ENCODE measurements at regions not wholly inside any gene's neighbourhood (a gene's known extent, or its start where the extent isn't known, plus 50 kb on each side); places are given as distances from the start of the nearest gene placed in this dataset.

DNA sequence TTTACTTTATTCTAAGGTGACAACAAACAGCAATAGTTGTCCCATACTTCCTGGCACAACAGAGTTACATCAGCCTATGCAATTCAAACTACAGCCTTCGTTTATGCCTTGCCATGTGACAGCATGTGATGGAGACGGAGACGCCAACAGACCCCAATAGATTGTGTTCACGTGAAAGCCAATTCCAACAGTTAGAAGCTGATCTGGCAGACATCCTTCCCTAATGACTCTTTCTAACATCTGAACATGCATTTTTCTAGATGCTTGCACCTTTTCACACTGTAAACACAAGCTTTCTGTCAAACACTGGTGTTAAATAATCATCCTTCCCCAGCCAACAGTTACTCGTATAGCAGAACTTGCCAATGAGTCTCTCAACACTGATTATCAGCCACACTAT, 694.4 kb upstream of the ALCAM start:
- DNase-seq = no peak

DNA sequence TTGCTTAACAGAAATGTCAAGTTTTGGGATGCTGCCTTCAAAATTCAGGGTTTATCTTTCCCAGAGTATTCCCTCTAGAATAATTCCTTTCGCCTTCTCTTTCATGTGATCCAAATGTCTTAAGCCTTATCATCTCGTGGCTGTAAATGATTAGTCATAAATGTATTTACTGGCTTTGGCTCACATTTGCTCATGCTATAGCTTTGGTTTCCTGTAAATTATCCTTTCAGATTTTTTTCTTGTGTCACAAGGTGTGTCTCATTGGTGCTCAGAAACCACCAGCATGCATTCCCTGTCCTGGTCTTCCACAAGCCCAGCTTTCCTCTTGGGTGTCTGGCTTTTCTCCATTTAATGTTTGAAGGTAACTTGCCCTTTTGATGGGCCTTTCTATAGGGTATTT, 692.7 kb upstream of the ALCAM start:
- DNase-seq = no peak

- DNase-seq = no peak
Observed at GRCh38 chr3:104676241-104676640, 690.5 kb upstream of the ALCAM start.

DNA sequence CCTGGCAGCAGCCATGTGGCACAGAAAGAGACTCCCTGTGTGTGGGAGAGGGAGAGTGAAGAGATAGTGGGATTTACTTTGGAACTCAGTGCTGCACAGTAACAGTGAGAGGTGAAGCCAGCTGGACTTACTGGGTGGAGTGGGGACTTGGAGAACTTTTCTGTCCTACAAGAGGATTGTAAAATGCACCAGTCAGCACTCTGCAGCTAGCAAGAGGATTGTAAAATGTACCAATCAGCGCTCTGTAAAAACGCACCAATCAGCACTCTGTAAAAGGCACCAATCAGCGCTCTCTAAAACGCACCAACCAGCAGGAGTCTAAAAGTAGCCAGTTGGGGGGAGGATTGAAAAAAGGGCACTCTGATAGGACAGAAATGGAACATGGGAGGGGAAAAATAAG, 688.8 kb upstream of the ALCAM start:
- DNase-seq = no peak

DNA sequence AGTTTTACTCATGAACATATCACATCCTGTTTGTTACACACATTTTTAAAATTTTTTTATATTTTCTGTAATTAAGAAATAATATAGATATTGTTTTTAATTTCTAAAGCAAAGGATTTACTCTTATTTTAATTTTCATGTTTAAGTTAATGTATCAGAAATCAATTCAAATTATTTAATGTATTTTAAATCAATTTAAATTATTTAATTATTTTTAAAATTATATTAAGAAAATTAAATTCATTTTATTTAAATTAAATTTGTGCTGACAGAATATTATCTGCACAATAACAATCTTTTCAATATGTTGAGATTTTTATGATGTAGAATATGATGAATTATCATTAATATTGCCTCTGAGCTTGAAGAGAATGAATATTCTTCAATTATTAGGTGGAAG, 681.2 kb upstream of the ALCAM start:
- DNase-seq = no peak

DNA sequence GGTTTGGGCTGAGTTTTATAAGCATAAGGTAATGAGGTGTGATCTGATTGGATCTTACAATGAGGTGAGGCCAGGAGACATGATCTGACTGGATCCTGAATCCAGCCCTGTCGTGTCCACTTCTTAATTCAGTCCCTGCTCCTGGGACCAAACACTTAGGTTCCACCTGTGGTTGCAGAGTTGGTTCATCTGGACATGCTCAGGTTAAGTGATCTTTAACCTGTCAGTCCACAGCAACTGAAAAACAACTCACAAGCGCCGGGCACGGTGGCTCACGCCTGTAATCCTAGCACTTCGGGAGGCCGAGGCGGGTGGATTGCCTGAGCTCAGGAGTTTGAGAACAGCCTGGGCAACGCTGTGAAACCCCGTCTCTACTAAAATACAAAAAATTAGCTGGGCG, 679.3 kb upstream of the ALCAM start:
- DNase-seq = no peak

DNA sequence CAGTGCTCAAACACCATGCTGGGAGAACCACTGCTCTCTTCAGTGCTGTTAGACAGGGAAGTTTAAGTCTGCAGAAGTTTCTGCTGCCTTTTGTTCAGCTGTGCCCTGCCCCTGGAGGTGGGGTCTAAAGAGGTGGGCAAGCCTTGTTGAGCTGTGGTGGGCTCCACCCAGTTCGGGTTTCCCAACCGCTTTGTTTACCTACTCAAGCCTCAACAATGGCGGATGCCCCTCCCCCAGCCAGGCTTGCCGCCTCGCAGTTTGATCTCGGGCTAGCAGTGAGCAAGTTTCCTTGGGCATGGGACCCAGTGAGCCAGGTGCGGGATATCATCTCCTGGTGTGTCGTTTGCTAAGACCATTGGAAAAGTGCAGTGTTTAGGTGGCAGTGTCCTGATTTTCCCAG, 670.2 kb upstream of the ALCAM start:
- no peak for DNase-seq

- DNase-seq = no peak
Observed at GRCh38 chr3:104711406-104711805, 655.3 kb upstream of the ALCAM start.

DNA sequence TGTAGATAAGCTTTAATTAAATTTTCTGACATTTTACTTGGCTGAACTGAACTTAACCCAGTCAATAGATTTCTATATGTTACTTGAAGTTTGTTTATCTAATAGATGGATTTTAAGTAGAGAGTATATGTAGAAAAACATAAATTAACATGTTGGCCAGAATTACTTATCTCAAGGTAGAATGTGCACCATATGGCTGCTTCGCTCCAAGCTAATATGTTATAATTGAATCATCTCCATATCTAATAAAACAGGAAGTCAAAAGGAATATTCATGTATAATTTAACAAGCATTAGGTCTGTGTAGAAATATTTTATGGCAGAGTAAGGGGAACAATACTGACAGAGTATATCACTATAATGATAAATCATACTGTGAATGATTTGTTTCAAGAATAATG, 650.7 kb upstream of the ALCAM start:
- DNase-seq = no peak

GRCh38 chr3:104717828-104718196, 648.9 kb upstream of the ALCAM start:
- DNase-seq = no peak

DNA sequence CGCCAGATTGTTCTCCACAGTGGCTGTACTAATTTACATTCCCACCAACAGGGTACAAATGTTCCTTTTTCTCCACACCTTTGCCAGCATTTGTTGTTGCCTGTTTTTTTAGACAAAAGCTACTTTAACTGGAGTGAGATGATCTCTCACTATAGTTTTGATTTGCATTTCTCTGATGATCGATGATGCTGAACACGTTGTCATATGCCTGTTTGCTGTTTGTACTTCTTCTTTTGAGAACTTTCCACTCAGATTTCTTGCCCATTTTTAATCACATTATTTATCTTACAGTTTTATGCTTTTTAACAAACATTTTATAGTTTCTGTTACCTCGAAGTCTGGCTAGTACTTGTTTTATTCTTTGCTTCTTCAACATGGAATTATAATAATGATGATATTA, 643.7 kb upstream of the ALCAM start:
- DNase-seq = no peak

GRCh38 chr3:104731074-104731473, 635.6 kb upstream of the ALCAM start:
- no peak for DNase-seq

- no peak for DNase-seq
Observed at GRCh38 chr3:104734627-104735026, 632.1 kb upstream of the ALCAM start.

GRCh38 chr3:104735691-104736090, 631.0 kb upstream of the ALCAM start:
- no peak for DNase-seq

DNA sequence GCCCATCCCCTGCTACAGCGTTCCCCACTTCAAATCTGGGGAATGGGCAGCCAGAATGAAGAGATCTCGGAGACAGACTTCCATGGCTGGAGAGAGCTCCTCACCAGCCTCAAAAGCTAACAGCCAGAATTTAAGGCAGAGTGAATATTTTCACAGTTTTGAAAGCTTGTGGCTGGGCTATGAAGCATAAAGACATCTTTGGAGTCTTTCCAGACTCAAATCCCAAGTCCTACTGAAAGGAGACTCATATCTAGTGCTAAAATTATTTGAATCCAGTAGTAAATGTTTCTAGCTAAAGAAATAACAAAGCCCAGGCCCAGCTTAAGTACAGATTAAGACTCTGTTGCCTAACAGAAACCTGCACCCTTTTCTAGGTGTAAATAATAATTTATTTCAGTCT, 628.4 kb upstream of the ALCAM start:
- no peak for DNase-seq

DNA sequence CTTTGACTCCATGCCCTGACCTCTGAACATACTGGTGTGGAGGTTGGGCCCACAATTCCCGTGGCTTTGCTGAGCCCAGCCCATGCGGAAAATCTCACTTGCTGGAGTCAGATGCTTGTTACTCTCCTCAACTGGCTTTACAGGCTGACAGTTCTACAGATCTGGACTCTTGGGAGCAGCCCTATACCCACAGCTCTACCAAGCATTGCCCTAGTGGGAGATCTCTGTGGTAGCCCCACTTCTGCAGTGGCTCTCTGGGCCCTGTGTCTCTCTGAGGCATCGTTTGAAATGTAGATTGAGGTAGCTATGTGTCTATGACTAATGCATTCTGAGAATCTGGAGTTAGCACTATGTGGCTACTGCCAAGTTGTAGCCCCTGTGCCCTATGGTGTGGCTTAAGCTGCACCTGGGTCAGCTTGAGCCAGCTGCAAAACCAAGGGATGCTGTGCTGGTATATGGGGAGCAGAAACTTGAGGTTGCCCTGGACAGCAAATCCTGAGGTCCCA, 625.8 kb upstream of the ALCAM start:
- DNase-seq = no peak

DNA sequence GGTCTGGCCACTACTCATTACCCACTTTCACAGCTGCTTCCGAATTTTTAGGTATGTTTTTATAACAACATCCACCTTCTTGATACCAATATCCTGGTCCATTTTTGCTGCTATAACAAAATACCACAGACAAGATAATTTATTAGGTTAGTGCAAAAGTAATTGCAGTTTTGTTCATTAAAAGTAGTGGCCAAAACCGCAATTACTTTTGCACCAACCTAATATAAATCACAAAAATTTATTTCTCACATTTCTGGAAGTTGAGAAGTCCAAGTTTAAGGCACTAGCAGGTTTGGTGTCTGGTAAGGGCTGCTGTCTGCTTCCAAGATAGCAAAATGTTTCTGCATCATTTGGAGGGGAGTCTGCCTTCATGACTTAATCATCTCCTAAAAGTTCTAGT, 624.7 kb upstream of the ALCAM start:
- DNase-seq = no peak

DNA sequence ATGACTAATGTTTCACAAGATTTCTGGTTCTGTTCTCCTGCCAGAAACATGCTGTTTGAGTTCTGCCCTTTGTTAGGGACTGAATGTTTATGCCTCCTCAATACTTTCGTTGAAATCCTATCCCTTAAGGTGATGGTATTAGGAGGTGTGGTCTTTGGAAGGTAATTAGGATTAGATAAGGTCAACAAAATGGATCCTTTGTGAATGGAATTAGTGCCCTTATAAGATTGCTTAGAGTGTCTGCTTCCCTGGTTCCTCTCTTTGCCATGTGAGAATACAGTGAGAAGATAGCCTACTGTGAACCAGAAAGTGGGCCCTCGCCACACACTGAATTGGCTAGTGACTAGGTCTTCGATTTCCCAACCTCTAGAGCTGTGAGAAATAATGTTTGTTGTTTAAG, 621.4 kb upstream of the ALCAM start:
- no peak for DNase-seq

DNA sequence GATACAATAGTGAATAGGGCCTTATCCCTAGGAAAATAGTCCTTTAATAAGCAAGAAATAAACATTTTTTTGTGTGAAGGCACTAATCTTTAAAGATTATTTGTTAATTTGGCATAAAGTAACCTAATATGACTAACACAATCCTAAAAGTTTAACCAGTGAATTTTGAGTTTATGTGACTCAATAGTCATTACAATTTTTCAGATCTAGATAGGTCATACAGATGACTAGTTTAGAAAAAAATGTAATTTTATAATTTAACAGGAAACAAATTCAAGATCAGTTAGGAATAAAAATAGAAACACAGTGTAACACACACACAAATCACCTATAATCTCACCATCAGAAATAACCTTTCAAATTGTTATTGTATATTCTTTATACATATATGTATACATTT, 620.7 kb upstream of the ALCAM start:
- DNase-seq = no peak

GRCh38 chr3:104750581-104750980, 616.1 kb upstream of the ALCAM start:
- DNase-seq = no peak

GRCh38 chr3:104755791-104756190, 610.9 kb upstream of the ALCAM start:
- DNase-seq = no peak

DNA sequence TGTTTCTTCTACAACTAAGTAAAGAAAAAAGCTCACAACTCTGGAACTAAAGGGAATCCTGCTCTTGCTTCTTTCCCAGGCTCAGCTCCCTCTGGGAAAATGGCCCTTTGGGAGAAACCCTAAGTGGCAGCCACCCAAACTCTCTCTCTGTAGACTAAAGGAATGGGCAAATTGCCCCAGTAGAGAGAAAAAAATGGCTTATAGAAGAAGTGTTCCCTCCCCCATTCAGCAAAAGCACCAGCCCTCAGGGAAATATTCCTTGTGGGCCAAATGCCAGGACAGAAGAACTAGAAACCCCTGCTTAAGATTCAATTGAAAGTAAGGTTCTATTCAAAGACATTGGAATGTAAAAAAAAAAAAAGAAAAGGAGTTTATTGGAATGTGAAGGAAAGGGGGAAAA, 603.7 kb upstream of the ALCAM start:
- DNase-seq = no peak

- no peak for DNase-seq
Observed at GRCh38 chr3:104764496-104764895, 602.2 kb upstream of the ALCAM start.

- DNase-seq = no peak
Observed at GRCh38 chr3:104768886-104769285, 597.8 kb upstream of the ALCAM start.

GRCh38 chr3:104779324-104779723, 587.4 kb upstream of the ALCAM start:
- no peak for DNase-seq

- no peak for DNase-seq
Observed at GRCh38 chr3:104781112-104781511, 585.6 kb upstream of the ALCAM start.
